ENCODE measurements at regions not wholly inside any gene's neighbourhood (a gene's known extent, or its start where the extent isn't known, plus 50 kb on each side); places are given as distances from the start of the nearest gene placed in this dataset.
A peak's percentile ranks its signal among the peaks of the same experiment; 100 is the strongest.
"Not testable (repeated sequence)": the region's sequence is repeated elsewhere in the genome, so short reads cannot be mapped to it uniquely, and the experiment has no call there.

DNA sequence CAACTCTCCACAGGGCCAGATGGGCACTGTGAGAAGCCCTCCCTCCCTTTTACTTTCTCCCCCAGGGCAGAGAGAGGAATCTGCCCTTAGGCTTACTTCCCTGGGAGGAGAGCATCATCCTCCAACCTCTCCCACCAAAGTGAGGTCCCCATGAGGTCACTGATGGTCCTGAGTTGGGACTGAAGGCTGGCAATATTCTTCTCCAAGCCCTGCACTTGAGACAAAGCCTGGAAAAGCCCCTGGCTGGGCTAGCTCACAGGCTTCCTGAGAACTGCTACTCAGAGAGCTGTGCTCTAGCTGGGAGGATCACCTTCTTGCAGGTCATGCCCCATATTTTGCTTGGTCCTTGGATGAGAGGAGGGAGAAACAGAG is 110.0 kb upstream of the MEF2A start:
- no peak for TF ChIP-seq CTCF (IDR thresholded peaks at IDR 0.05; ENCODE audit: borderline replicate concordance, control extremely low read depth, extremely low read depth, insufficient read depth, missing control alignments)
- in situ Hi-C loops (cut with MboI; ENCODE audit: low sequenced_read_pairs, unreplicated experiment): no loop called here
- peak; percentile 3 for DNase-seq (ENCODE audit: low spot score)

GRCh38 chr15:99464137-99464536 is 101.6 kb upstream of the MEF2A start:
- in situ Hi-C loops (cut with MboI; ENCODE audit: low sequenced_read_pairs, unreplicated experiment): no loop called here
- TF ChIP-seq CTCF (IDR thresholded peaks at IDR 0.05; ENCODE audit: borderline replicate concordance, control extremely low read depth, extremely low read depth, insufficient read depth, missing control alignments): no peak
- no peak for DNase-seq (ENCODE audit: low spot score)

DNA sequence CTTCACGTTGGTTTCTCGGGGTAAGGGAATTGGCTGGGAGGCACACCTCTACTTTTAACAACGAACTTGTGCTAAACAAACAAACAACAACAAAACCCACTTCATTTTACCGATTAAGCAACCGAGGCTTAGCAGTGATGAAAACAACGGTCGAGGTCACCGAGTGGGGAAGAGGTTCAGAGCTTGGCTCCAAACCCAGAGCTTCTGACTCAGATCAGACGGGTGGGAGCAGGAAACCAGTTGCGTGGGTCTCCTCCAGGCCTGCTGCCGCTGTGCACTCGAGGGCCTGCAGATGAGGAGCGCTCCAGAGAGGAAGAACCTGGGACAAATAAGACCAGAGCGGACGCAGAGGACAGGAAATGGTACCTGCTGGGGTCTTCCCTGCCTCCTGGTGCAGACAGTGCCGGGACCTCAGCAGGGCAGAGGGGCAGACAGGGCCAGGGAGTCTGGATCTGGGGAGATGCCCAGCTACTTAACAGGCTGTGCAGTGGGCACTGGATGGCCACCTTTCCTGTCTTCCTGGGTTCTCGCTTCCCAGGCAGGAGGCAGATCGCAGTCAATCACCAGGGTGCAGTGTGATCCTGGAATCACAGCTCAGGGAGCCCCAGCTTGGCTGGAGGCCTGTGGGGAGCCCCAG is 99.0 kb upstream of the MEF2A start:
- TF ChIP-seq CTCF (IDR thresholded peaks at IDR 0.05; ENCODE audit: borderline replicate concordance, control extremely low read depth, extremely low read depth, insufficient read depth, missing control alignments): no peak
- in situ Hi-C loops (cut with MboI; ENCODE audit: low sequenced_read_pairs, unreplicated experiment): no loop called here
- no peak for DNase-seq (ENCODE audit: low spot score)

DNA sequence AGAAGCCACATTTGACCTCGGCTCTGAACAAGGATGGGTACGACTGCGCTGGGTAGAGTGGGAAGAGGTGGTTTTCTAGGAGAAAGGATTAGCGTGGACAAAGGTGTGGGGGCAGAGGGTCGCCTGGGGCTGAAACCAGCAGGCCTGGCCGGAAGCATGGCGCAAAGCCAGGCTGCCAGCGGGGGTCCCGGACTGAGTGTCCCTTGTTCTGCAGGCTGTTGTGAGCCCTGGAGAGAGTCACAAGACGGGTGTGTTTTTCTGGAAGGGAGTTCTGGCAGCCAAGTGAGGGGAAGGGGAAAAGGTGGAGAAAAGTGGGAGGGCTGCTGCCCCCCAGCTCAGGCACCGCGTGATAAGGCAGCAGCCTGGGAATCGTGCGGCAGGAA is 98.5 kb upstream of the MEF2A start:
- DNase-seq (ENCODE audit: low spot score): no peak
- in situ Hi-C loops (cut with MboI; ENCODE audit: low sequenced_read_pairs, unreplicated experiment): no loop called here

GRCh38 chr15:99467853-99468464 is 97.8 kb upstream of the MEF2A start:
- TF ChIP-seq CTCF (IDR thresholded peaks at IDR 0.05; ENCODE audit: borderline replicate concordance, control extremely low read depth, extremely low read depth, insufficient read depth, missing control alignments): no peak
- no peak for DNase-seq (ENCODE audit: low spot score)
- in situ Hi-C loops (cut with MboI; ENCODE audit: low sequenced_read_pairs, unreplicated experiment): no loop called here

More for the DNA sequence above, 98.5 kb upstream of the MEF2A start:
- TF ChIP-seq CTCF (IDR thresholded peaks at IDR 0.05; ENCODE audit: borderline replicate concordance, control extremely low read depth, extremely low read depth, insufficient read depth, missing control alignments): no peak

DNA sequence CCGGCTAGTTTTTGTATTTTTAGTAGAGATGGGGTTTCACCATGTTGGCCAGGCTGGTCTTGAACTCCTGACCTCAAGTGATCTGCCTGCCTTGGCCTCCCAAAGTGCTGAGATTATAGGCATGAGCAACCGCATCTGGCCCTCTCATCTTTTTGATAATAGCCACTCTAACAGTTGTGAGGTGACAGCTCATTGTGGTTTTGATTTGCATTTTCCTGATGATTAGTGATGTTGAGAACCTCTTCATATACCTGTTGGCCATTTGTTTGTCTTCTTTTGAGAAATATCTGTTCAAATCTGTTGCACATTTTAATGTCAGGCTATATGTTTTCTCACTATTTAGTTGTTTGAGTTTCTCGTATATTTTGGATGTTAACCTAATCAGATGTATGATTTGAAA is 95.6 kb upstream of the MEF2A start:
- in situ Hi-C loops (cut with MboI; ENCODE audit: low sequenced_read_pairs, unreplicated experiment); DNase-seq (ENCODE audit: low spot score): not testable (repeated sequence)

- in situ Hi-C loops (cut with MboI; ENCODE audit: low sequenced_read_pairs, unreplicated experiment): no loop called here
- no peak for TF ChIP-seq CTCF (IDR thresholded peaks at IDR 0.05; ENCODE audit: borderline replicate concordance, control extremely low read depth, extremely low read depth, insufficient read depth, missing control alignments)
Measured at GRCh38 chr15:99472416-99473145, 93.2 kb upstream of the MEF2A start.

More at GRCh38 chr15:99472416-99473145, 93.2 kb upstream of the MEF2A start:
- DNase-seq (ENCODE audit: low spot score): no peak
